ENCODE measurements at regions not wholly inside any gene's neighbourhood (a gene's known extent, or its start where the extent isn't known, plus 50 kb on each side); places are given as distances from the start of the nearest gene placed in this dataset.
"Not testable (repeated sequence)": the region's sequence is repeated elsewhere in the genome, so short reads cannot be mapped to it uniquely, and the experiment has no call there.

GRCh38 chr3:87109465-87109864, 117.6 kb upstream of the CHMP2B start:
- Histone ChIP-seq H3K9me3 (ENCODE audit: control insufficient read depth, low read length) (no peaks in the 10 kb centered on the region), H3K4me3 (ENCODE audit: low read length) (no peak overlapping the region), H3K27ac (ENCODE audit: low read length) (no peak overlapping the region), H3K4me1 (ENCODE audit: control insufficient read depth, insufficient read depth, low read length) (no peaks in the 10 kb centered on the region), H3K27me3 (ENCODE audit: control insufficient read depth, insufficient read depth) (no peaks in the 10 kb centered on the region)
- DNase-seq: no peak
- no peak for ATAC-seq
- intact Hi-C loops (cut with DNase I): no loop called here
- WGBS: 72% methylated on average over 1 of the region's 1 CpG

GRCh38 chr3:87101861-87102625, 111.1 kb upstream of the VGLL3 start:
- ATAC-seq: no peak
- DNase-seq: no peak
- H3K27me3 ChIP-seq (ENCODE audit: control insufficient read depth, insufficient read depth): no peaks in the 10 kb centered on the region
- WGBS: 68% methylated on average over 6 of the region's 6 CpGs
- intact Hi-C loops (cut with DNase I): no loop called here
- H3K9me3 ChIP-seq (ENCODE audit: control insufficient read depth, low read length): no peaks in the 10 kb centered on the region
- H3K4me1 ChIP-seq (ENCODE audit: control insufficient read depth, insufficient read depth, low read length): no peaks in the 10 kb centered on the region
- H3K27ac ChIP-seq (ENCODE audit: low read length): no peak overlapping the region
- H3K4me3 ChIP-seq (ENCODE audit: low read length): no peak overlapping the region

GRCh38 chr3:87097733-87098132, 106.8 kb upstream of the VGLL3 start:
- peak in 2 of 3 donors; percentile 27 to 40 for DNase-seq
- H3K4me3 ChIP-seq (ENCODE audit: low read length); H3K4me1 ChIP-seq (ENCODE audit: control insufficient read depth, insufficient read depth, low read length); H3K9me3 ChIP-seq (ENCODE audit: control insufficient read depth, low read length); ATAC-seq; H3K27ac ChIP-seq (ENCODE audit: low read length); intact Hi-C loops (cut with DNase I); H3K27me3 ChIP-seq (ENCODE audit: control insufficient read depth, insufficient read depth): not testable (repeated sequence)
- WGBS: 91% methylated on average over 9 of the region's 9 CpGs

- Histone ChIP-seq H3K27me3 (ENCODE audit: control insufficient read depth, insufficient read depth) (no peaks in the 10 kb centered on the region), H3K4me3 (ENCODE audit: low read length) (no peak overlapping the region), H3K9me3 (ENCODE audit: control insufficient read depth, low read length) (no peaks in the 10 kb centered on the region), H3K4me1 (ENCODE audit: control insufficient read depth, insufficient read depth, low read length) (no peaks in the 10 kb centered on the region), H3K27ac (ENCODE audit: low read length) (no peak overlapping the region)
- ATAC-seq: no peak
- intact Hi-C loops (cut with DNase I): no loop called here
- DNase-seq: no peak
Observed at GRCh38 chr3:87090631-87091030, 99.7 kb upstream of the VGLL3 start.

GRCh38 chr3:87088993-87089841, 98.3 kb upstream of the VGLL3 start:
- intact Hi-C loops (cut with DNase I): loop anchor here in 1 of 4 donors (10.0 kb wide), 1 partner anchor 304 kb away; no protein-coding TSS in a partner anchor
- H3K27ac ChIP-seq (ENCODE audit: low read length): peak overlapping the region; percentile 83
- no peaks in the 10 kb centered on the region for H3K27me3 ChIP-seq (ENCODE audit: control insufficient read depth, insufficient read depth)

GRCh38 chr3:87088430-87088992, 97.6 kb upstream of the VGLL3 start:
- Histone ChIP-seq H3K4me1 (ENCODE audit: control insufficient read depth, insufficient read depth, low read length) (no peaks in the 10 kb centered on the region), H3K4me3 (ENCODE audit: low read length) (peak overlapping the region; percentile 59), H3K9me3 (ENCODE audit: control insufficient read depth, low read length) (no peaks in the 10 kb centered on the region), H3K27me3 (ENCODE audit: control insufficient read depth, insufficient read depth) (no peaks in the 10 kb centered on the region), H3K27ac (ENCODE audit: low read length) (peak overlapping the region; percentile 83)
- DNase-seq (peak in 2 of 3 donors; percentile 11 to 41), ATAC-seq (peak in 1 of 2 donors; percentile 17)
- 26% methylated on average over 15 of the region's 15 CpGs for WGBS
- intact Hi-C loops (cut with DNase I): loop anchor here in 1 of 4 donors (10.0 kb wide), 1 partner anchor 304 kb away; no protein-coding TSS in a partner anchor

More at GRCh38 chr3:87088993-87089841, 98.3 kb upstream of the VGLL3 start:
- DNase-seq (peak; percentile 75 to 88 (median 84)), ATAC-seq (peak; percentile 98 to 99)
- Histone ChIP-seq H3K9me3 (ENCODE audit: control insufficient read depth, low read length) (no peaks in the 10 kb centered on the region), H3K4me1 (ENCODE audit: control insufficient read depth, insufficient read depth, low read length) (no peaks in the 10 kb centered on the region), H3K4me3 (ENCODE audit: low read length) (peak overlapping the region; percentile 59)
- WGBS: 4% methylated on average over 41 of the region's 41 CpGs

GRCh38 chr3:87084868-87085267, 93.9 kb upstream of the VGLL3 start:
- no peak overlapping the region for H3K27ac ChIP-seq (ENCODE audit: low read length)
- H3K4me1 ChIP-seq (ENCODE audit: control insufficient read depth, insufficient read depth, low read length): no peaks in the 10 kb centered on the region
- H3K27me3 ChIP-seq (ENCODE audit: control insufficient read depth, insufficient read depth): no peaks in the 10 kb centered on the region
- H3K4me3 ChIP-seq (ENCODE audit: low read length): no peak overlapping the region
- WGBS: 58% methylated on average over 5 of the region's 5 CpGs
- intact Hi-C loops (cut with DNase I): loop anchor here in 3 of 4 donors (5.0 to 10.0 kb wide), 2 partner anchors 300 to 308 kb away; no protein-coding TSS in a partner anchor
- no peaks in the 10 kb centered on the region for H3K9me3 ChIP-seq (ENCODE audit: control insufficient read depth, low read length)
- ATAC-seq (no peak), DNase-seq (no peak)

GRCh38 chr3:87082796-87083440, 92.0 kb upstream of the VGLL3 start:
- intact Hi-C loops (cut with DNase I): loop anchor here in 3 of 4 donors (5.0 to 10.0 kb wide), 2 partner anchors 298 to 306 kb away; no protein-coding TSS in a partner anchor
- no peaks in the 10 kb centered on the region for H3K27me3 ChIP-seq (ENCODE audit: control insufficient read depth, insufficient read depth)
- DNase-seq (no peak), ATAC-seq (peak; percentile 62 to 72)
- no peaks in the 10 kb centered on the region for H3K4me1 ChIP-seq (ENCODE audit: control insufficient read depth, insufficient read depth, low read length)
- no peak overlapping the region for H3K4me3 ChIP-seq (ENCODE audit: low read length)
- WGBS: 37% methylated on average over 6 of the region's 6 CpGs
- H3K27ac ChIP-seq (ENCODE audit: low read length): no peak overlapping the region
- no peaks in the 10 kb centered on the region for H3K9me3 ChIP-seq (ENCODE audit: control insufficient read depth, low read length)

- no peak overlapping the region for H3K4me3 ChIP-seq (ENCODE audit: low read length)
- no peak for DNase-seq
- H3K9me3 ChIP-seq (ENCODE audit: control insufficient read depth, low read length): no peaks in the 10 kb centered on the region
- no peaks in the 10 kb centered on the region for H3K4me1 ChIP-seq (ENCODE audit: control insufficient read depth, insufficient read depth, low read length)
- 90% methylated on average over 2 of the region's 2 CpGs for WGBS
- no peak overlapping the region for H3K27ac ChIP-seq (ENCODE audit: low read length)
- intact Hi-C loops (cut with DNase I): no loop called here
- no peak for ATAC-seq
- H3K27me3 ChIP-seq (ENCODE audit: control insufficient read depth, insufficient read depth): no peaks in the 10 kb centered on the region
Observed at GRCh38 chr3:87077355-87077754, 86.4 kb upstream of the VGLL3 start.

GRCh38 chr3:87076946-87077345, 86.0 kb upstream of the VGLL3 start:
- intact Hi-C loops (cut with DNase I): no loop called here
- H3K4me3 ChIP-seq (ENCODE audit: low read length): no peak overlapping the region
- H3K27ac ChIP-seq (ENCODE audit: low read length): no peak overlapping the region
- DNase-seq: no peak
- H3K9me3 ChIP-seq (ENCODE audit: control insufficient read depth, low read length): no peaks in the 10 kb centered on the region
- H3K27me3 ChIP-seq (ENCODE audit: control insufficient read depth, insufficient read depth): no peaks in the 10 kb centered on the region
- ATAC-seq: no peak
- 72% methylated on average over 3 of the region's 3 CpGs for WGBS
- H3K4me1 ChIP-seq (ENCODE audit: control insufficient read depth, insufficient read depth, low read length): no peaks in the 10 kb centered on the region

Data from right cardiac atrium (tissue), 5 donors.